Endothelial cell of umbilical vein (primary cell): ENCODE measurements at regions not wholly inside any gene's neighbourhood (a gene's known extent, or its start where the extent isn't known, plus 50 kb on each side); places are given as distances from the start of the nearest gene placed in this dataset.

Experiments used
- GATA2 ChIP-seq: IDR thresholded peaks from 2 replicates; pipeline ENCODE4 v1.7.0; 2011; ENCODE audit warnings: low read depth, mild to moderate bottlenecking, moderate library complexity, mixed read lengths, low read length; ENCODE audit not compliant: insufficient read length, insufficient read depth
- JUN ChIP-seq: IDR thresholded peaks from 2 replicates; pipeline ENCODE4 v1.6.1; 2011; ENCODE audit warnings: borderline replicate concordance, low read depth; ENCODE audit not compliant: insufficient read length, insufficient read depth
- POLR2A ChIP-seq: IDR thresholded peaks from 2 replicates; pipeline ENCODE4 v1.6.1; 2012; ENCODE audit warnings: low read depth, mild to moderate bottlenecking, control low read depth, low read length
- TF ChIP-seq, protein P1 (sequence below), 2 donors: IDR thresholded peaks; 1 replicate in 1 of 2; 2 replicates in 1 of 2; pipeline ENCODE4 v1.5.1; 2011; ENCODE audit warnings: low read length in 2 of 2, mild to moderate bottlenecking in 2 of 2, moderate library complexity in 2 of 2, control low read depth in 1 of 2, inconsistent platforms in 1 of 2, low read depth in 1 of 2; ENCODE audit not compliant: insufficient read depth in 1 of 2; ENCODE audit errors: extremely low read depth in 1 of 2

- no peak for TF ChIP-seq GATA2
- TF ChIP-seq, protein P1, sequence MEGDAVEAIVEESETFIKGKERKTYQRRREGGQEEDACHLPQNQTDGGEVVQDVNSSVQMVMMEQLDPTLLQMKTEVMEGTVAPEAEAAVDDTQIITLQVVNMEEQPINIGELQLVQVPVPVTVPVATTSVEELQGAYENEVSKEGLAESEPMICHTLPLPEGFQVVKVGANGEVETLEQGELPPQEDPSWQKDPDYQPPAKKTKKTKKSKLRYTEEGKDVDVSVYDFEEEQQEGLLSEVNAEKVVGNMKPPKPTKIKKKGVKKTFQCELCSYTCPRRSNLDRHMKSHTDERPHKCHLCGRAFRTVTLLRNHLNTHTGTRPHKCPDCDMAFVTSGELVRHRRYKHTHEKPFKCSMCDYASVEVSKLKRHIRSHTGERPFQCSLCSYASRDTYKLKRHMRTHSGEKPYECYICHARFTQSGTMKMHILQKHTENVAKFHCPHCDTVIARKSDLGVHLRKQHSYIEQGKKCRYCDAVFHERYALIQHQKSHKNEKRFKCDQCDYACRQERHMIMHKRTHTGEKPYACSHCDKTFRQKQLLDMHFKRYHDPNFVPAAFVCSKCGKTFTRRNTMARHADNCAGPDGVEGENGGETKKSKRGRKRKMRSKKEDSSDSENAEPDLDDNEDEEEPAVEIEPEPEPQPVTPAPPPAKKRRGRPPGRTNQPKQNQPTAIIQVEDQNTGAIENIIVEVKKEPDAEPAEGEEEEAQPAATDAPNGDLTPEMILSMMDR (IDR thresholded peaks at IDR 0.05; ENCODE audit: extremely low read depth in 1 of 2, insufficient read depth in 1 of 2, low read depth in 1 of 2, low read length in 2 of 2) = no peak
- no peak for TF ChIP-seq JUN
- no peak for TF ChIP-seq POLR2A
Measured at GRCh38 chr1:2903226-2903625, 101.7 kb upstream of the TTC34 start.
